ENCODE measurements at regions not wholly inside any gene's neighbourhood (a gene's known extent, or its start where the extent isn't known, plus 50 kb on each side); places are given as distances from the start of the nearest gene placed in this dataset.
A peak's percentile ranks its signal among the peaks of the same experiment; 100 is the strongest.

GRCh38 chr2:145597809-145598208 is 1077.9 kb upstream of the ZEB2 start:
- DNase-seq (ENCODE audit: low read depth in 2 of 2) = peak in 1 of 2 experiments; percentile 55

GRCh38 chr2:145597006-145597405 is 1077.1 kb upstream of the ZEB2 start:
- no peak for DNase-seq (ENCODE audit: low read depth in 2 of 2)

GRCh38 chr2:145596416-145596815 is 1076.5 kb upstream of the ZEB2 start:
- DNase-seq (ENCODE audit: low read depth in 2 of 2) = no peak

GRCh38 chr2:145595296-145595695 is 1075.4 kb upstream of the ZEB2 start:
- no peak for DNase-seq (ENCODE audit: low read depth in 2 of 2)

- peak; percentile 93 to 96 for DNase-seq (ENCODE audit: low read depth in 2 of 2)
Observed at GRCh38 chr2:145593991-145594614, 1074.2 kb upstream of the ZEB2 start.

GRCh38 chr2:145593280-145593679 is 1073.4 kb upstream of the ZEB2 start:
- DNase-seq (ENCODE audit: low read depth in 2 of 2) = no peak

GRCh38 chr2:145592361-145592760 is 1072.4 kb upstream of the ZEB2 start:
- peak in 1 of 2 experiments; percentile 5 for DNase-seq (ENCODE audit: low read depth in 2 of 2)

- no peak for DNase-seq (ENCODE audit: low read depth in 2 of 2)
Observed at GRCh38 chr2:145591109-145591809, 1071.3 kb upstream of the ZEB2 start.

- DNase-seq (ENCODE audit: low read depth in 2 of 2) = no peak
Observed at GRCh38 chr2:145587922-145588321, 1068.0 kb upstream of the ZEB2 start.

GRCh38 chr2:145584353-145584752 is 1064.4 kb upstream of the ZEB2 start:
- DNase-seq (ENCODE audit: low read depth in 2 of 2) = no peak

- DNase-seq (ENCODE audit: low read depth in 2 of 2) = no peak
Observed at GRCh38 chr2:145573608-145574007, 1053.7 kb upstream of the ZEB2 start.

GRCh38 chr2:145572238-145572637 is 1052.3 kb upstream of the ZEB2 start:
- no peak for DNase-seq (ENCODE audit: low read depth in 2 of 2)

GRCh38 chr2:145569108-145569507 is 1049.2 kb upstream of the ZEB2 start:
- no peak for DNase-seq (ENCODE audit: low read depth in 2 of 2)

- DNase-seq (ENCODE audit: low read depth in 2 of 2) = no peak
Observed at GRCh38 chr2:145563741-145564615, 1044.1 kb upstream of the ZEB2 start.

- no peak for DNase-seq (ENCODE audit: low read depth in 2 of 2)
Observed at GRCh38 chr2:145561152-145561551, 1041.2 kb upstream of the ZEB2 start.

GRCh38 chr2:145558617-145559350 is 1038.9 kb upstream of the ZEB2 start:
- DNase-seq (ENCODE audit: low read depth in 2 of 2) = peak in 1 of 2 experiments; percentile 1

GRCh38 chr2:145555360-145555759 is 1035.4 kb upstream of the ZEB2 start:
- no peak for DNase-seq (ENCODE audit: low read depth in 2 of 2)

- DNase-seq (ENCODE audit: low read depth in 2 of 2) = no peak
Observed at GRCh38 chr2:145551686-145552085, 1031.8 kb upstream of the ZEB2 start.

- no peak for DNase-seq (ENCODE audit: low read depth in 2 of 2)
Observed at GRCh38 chr2:145548479-145548878, 1028.6 kb upstream of the ZEB2 start.

GRCh38 chr2:145547620-145548019 is 1027.7 kb upstream of the ZEB2 start:
- DNase-seq (ENCODE audit: low read depth in 2 of 2) = no peak

- DNase-seq (ENCODE audit: low read depth in 2 of 2) = no peak
Observed at GRCh38 chr2:145546091-145546490, 1026.2 kb upstream of the ZEB2 start.

GRCh38 chr2:145543856-145544255 is 1023.9 kb upstream of the ZEB2 start:
- DNase-seq (ENCODE audit: low read depth in 2 of 2) = no peak
